ENCODE measurements at regions not wholly inside any gene's neighbourhood (a gene's known extent, or its start where the extent isn't known, plus 50 kb on each side); places are given as distances from the start of the nearest gene placed in this dataset.

DNA sequence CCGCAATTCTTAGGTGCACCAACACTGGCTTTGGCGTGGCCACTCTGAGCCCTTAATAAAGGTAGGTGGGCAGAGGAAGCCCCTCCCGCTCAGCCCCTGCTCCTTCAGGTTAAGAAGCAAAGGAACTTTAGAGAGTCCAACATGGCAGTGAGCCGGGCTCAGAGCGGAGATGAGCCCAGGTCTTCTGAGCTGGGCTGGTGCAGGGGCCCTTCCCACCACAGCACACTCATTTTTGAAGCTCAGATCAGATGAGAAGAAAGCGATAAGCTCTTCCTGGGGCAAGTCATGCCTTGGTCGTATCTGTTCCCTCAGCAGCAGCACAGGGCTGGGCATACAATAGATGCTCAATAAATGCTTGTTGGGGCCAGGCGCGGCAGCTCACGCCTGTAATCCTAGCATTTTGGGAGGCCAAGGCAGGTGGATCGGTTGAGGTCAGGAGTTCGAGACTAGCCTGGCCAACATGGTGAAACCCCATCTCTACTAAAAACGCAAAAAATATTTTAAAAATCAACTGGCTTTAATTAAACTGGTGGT is 51.1 kb upstream of the TARDBP start:
- no peak overlapping the region for H3K4me3 ChIP-seq (ENCODE audit: control insufficient read depth in 1 of 2, extremely low read depth in 1 of 2, low read length in 1 of 2)
- POLR2A ChIA-PET = no interaction called here
- no peak overlapping the region for H3K27ac ChIP-seq (ENCODE audit: low read length)
- 74% methylated on average over 9 of the region's 13 CpGs for WGBS (ENCODE audit: insufficient coverage)
- H3K27me3 Mint-ChIP-seq = peaks cover 0 to 34% of the 10 kb centered on the region in 2 donors
- peak in 1 of 4 experiments; percentile 26 for ATAC-seq (replicated peaks in 1 of 4)
- H3K36me3 Mint-ChIP-seq = no peaks in the 10 kb centered on the region
- no peaks in the 10 kb centered on the region for H3K9me3 ChIP-seq
- peaks cover 13 to 19% (median 15%) of the 10 kb centered on the region in 3 donors for H3K4me1 Mint-ChIP-seq
- no peaks in the 10 kb centered on the region for H3K9me3 Mint-ChIP-seq
- H3K4me1 ChIP-seq (ENCODE audit: control insufficient read depth in 1 of 2, extremely low read depth in 1 of 2, insufficient read depth in 2 of 2, low read length in 2 of 2) = peaks cover 6 to 21% of the 10 kb centered on the region in 2 experiments
- no peaks in the 10 kb centered on the region for H3K36me3 ChIP-seq (ENCODE audit: control insufficient read depth in 2 of 2, extremely low read depth in 1 of 2, insufficient read depth in 1 of 2, low read length in 1 of 2)
- CTCF ChIA-PET = interaction anchor here in 1 of 2 donors (0.8 kb wide), 1 partner anchor 467 kb away, joined by 3 read pairs; no protein-coding TSS in a partner anchor
- H3K4me3 Mint-ChIP-seq = no peak overlapping the region
- no peak overlapping the region for H3K27ac Mint-ChIP-seq
- H3K27me3 ChIP-seq (replicated peaks in 1 of 2; ENCODE audit: control insufficient read depth in 2 of 2, extremely low read depth in 1 of 2, insufficient read depth in 2 of 2, low read length in 1 of 2) = peaks cover 0 to 48% of the 10 kb centered on the region in 2 experiments
- no peak for DNase-seq

- ATAC-seq (replicated peaks in 1 of 4) (no peak), DNase-seq (no peak)
- CTCF ChIA-PET = no interaction called here
- no peak overlapping the region for H3K4me3 Mint-ChIP-seq
- no peak overlapping the region for H3K27ac Mint-ChIP-seq
- peaks cover 0 to 53% of the 10 kb centered on the region in 2 experiments for H3K27me3 ChIP-seq (replicated peaks in 1 of 2; ENCODE audit: control insufficient read depth in 2 of 2, extremely low read depth in 1 of 2, insufficient read depth in 2 of 2, low read length in 1 of 2)
- WGBS (ENCODE audit: insufficient coverage) = 100% methylated on average over 2 of the region's 4 CpGs
- peaks cover 0 to 34% of the 10 kb centered on the region in 2 donors for H3K27me3 Mint-ChIP-seq
- H3K4me3 ChIP-seq (ENCODE audit: control insufficient read depth in 1 of 2, extremely low read depth in 1 of 2, low read length in 1 of 2) = no peak overlapping the region
- H3K4me1 Mint-ChIP-seq = peaks cover 13 to 19% (median 15%) of the 10 kb centered on the region in 3 donors
- no peaks in the 10 kb centered on the region for H3K36me3 Mint-ChIP-seq
- no peak overlapping the region for H3K27ac ChIP-seq (ENCODE audit: low read length)
- peaks cover 6 to 21% of the 10 kb centered on the region in 2 experiments for H3K4me1 ChIP-seq (ENCODE audit: control insufficient read depth in 1 of 2, extremely low read depth in 1 of 2, insufficient read depth in 2 of 2, low read length in 2 of 2)
- POLR2A ChIA-PET = no interaction called here
- H3K9me3 ChIP-seq = no peaks in the 10 kb centered on the region
- H3K36me3 ChIP-seq (ENCODE audit: control insufficient read depth in 2 of 2, extremely low read depth in 1 of 2, insufficient read depth in 1 of 2, low read length in 1 of 2) = no peaks in the 10 kb centered on the region
- H3K9me3 Mint-ChIP-seq = no peaks in the 10 kb centered on the region
Measured at GRCh38 chr1:10962483-10962882, 50.0 kb upstream of the TARDBP start.
